GM18867 (cell line): ENCODE measurements at regions not wholly inside any gene's neighbourhood (a gene's known extent, or its start where the extent isn't known, plus 50 kb on each side); places are given as distances from the start of the nearest gene placed in this dataset.

Experiments used
- ATAC-seq: cut with Tn5 transposase; IDR thresholded peaks from one replicate; pipeline ENCODE4 v1.9.1; 2021; ENCODE audit warnings: mild to moderate bottlenecking, moderate library complexity; ENCODE audit not compliant: unreplicated experiment

GRCh38 chr2:176467595-176467994 is 198.4 kb downstream of the MTX2 start:
- no peak for ATAC-seq

GRCh38 chr2:176468457-176469113 is 199.3 kb downstream of the MTX2 start:
- ATAC-seq: no peak

DNA sequence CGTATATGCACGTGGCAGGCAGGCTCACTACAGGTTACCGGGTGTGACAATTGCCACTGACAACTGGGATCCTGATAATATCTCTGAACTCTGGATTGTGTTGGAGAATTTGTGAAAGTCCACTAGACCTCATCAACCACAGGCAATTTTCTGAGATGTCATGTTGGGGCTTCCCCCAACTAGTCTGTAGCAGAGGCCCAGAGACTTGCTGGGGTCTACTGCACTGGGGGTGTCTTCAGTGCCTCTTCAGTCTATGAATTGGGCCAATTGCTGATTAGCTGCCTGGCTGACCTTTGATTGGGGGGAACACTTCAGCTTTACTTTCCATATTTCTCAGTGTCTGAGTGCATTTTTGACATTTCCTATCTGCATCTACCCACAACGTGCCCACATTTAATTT is 201.5 kb downstream of the MTX2 start:
- no peak for ATAC-seq

GRCh38 chr2:176471949-176472348 is 202.7 kb downstream of the MTX2 start:
- no peak for ATAC-seq

GRCh38 chr2:176473177-176473576 is 203.9 kb downstream of the MTX2 start:
- peak; percentile 89 for ATAC-seq

GRCh38 chr2:176473851-176474250 is 204.6 kb downstream of the MTX2 start:
- ATAC-seq: no peak

- no peak for ATAC-seq
Measured at GRCh38 chr2:176477336-176477735, 208.1 kb downstream of the MTX2 start.

DNA sequence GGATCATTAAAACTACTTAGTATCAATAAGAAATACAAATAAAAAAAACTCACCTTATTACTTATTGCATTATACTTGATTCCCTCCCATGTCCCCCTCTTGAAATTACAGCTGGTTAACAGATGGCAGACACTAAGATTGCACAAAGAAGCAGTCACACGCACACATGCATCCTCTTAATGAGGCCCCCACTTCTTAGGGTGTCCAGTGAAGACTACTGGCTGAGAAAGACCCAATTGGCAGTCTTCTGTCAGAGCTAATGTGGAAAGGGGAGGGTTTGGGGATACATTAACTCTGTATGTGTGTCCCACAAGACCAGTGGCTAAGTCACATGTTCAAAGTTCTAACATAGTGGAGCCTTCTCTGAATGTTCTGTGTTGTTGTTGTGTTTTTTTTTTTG is 210.7 kb downstream of the MTX2 start:
- no peak for ATAC-seq

DNA sequence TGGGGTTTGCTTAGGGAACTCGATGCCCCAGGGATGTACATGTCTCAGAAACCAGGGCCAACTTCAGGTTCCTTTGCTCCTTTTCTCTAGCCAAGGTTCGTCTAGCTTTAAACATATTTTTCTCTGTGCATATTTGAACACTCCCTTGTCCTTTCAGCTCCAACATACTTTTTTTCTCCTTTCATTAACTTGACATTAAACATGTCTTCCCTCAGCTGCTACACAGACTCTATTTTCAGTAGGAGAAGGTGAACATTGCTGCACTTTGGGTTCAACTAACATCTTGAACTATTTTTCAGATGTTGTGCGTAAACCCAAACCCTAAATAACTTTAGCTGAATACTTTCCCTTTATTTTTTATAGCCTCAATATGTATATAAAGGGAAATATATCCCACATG is 212.9 kb downstream of the MTX2 start:
- no peak for ATAC-seq

DNA sequence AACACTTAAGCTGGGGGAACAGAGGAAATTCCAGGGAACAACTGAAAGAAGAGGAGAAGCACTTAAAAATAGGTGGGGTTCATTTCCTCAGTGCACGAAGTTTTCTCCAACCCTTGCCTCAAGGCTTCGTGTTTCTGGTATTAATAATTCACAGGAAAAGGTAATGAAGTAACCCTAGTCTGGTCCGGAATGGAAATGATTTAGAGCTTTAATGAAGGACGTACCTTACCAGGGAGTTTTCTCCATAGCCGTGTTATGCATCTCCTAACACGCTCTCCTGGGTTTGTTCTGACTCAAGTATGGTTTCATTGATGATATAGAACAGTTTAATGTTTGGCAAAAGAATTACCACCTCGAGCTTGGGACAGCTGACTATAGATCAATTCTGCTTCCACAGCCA is 214.2 kb downstream of the MTX2 start:
- ATAC-seq: no peak

DNA sequence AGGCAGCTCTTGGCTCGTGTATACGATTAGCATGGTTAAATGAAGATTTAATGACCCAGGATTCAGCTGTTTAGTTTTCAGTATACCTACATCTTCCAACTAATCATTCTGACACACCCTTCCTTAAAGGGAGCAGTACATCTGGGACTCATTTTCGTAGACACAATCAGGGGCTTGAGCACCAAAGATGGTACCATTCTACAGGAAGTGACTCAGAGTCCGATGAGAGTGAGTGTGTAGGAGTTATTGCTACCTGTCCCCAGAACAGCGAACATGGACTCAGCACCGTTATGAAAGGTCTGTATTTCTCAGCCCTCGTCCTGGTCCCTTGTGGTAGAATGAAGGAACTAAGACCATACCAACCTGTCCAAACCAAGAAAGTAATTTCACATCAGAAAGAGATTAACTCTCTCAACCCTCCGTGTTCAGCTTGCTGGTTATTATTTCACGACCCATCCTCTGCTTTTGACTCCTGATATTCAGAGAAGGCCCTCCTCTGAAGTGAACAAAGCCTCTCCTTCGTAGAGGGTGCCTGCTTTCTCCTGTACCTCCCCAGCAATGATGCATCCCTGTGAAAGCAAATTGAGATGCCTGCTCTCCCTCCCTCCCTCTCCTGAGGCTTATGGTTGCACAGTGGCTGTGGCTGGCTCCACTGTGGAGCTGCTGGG is 214.8 kb downstream of the MTX2 start:
- no peak for ATAC-seq

GRCh38 chr2:176484838-176485237 is 215.6 kb downstream of the MTX2 start:
- no peak for ATAC-seq

DNA sequence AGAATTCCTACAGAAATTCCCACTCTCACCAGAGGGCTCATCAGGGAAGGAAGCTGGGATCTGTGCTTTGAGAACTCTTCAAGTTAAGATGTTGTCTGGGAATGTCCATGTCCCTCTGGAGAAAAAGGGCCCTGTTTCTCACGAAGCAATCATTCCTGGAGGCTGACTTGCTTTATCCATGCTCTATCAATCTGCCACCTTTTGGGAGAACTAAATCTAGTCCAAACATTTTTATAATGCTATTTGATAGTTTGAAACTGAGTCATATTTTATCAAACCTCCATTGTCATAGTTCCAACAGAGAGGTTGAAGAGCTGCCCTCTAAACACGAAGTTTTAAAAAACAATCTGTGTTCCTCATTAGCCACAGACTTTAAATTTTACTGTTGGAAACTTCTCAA is 219.2 kb downstream of the MTX2 start:
- no peak for ATAC-seq

- ATAC-seq: no peak
Measured at GRCh38 chr2:176490061-176490861, 221.0 kb downstream of the MTX2 start.

DNA sequence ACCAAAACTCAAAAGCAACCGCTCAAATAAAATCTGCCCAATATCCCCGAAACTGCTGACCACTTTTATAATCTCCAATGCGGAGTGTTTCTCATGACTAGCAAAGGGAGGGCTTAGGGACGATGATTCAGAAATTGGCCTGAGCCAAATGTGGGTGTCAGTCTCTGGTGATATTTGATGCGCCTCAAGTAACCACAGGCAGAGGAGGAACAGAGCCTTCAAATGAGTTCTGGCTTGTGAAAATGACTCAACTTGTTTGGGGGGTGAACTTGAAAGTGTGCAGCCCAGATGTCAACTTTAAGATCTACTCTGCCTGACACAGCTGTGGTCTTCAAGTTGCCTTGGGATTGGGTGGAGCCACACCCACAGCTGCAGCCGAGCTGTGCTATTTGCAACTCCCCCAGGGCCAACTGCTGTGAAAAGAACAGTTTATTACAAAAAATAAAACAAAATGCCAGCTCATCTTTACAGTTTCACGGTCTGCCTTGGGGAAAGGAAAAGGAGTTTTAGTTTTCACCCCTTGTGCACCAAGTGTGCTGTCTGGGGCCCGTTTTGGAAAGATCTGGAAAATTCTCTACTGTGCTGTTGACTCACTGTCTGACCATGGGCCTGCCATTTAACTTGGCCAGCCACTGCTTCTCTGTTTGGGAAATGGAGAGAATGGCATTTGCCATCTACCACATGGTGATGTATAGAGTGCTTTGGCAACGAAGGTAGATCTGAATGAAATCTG is 222.1 kb downstream of the MTX2 start:
- ATAC-seq: peak; percentile 92

GRCh38 chr2:176492583-176492982 is 223.3 kb downstream of the MTX2 start:
- no peak for ATAC-seq

DNA sequence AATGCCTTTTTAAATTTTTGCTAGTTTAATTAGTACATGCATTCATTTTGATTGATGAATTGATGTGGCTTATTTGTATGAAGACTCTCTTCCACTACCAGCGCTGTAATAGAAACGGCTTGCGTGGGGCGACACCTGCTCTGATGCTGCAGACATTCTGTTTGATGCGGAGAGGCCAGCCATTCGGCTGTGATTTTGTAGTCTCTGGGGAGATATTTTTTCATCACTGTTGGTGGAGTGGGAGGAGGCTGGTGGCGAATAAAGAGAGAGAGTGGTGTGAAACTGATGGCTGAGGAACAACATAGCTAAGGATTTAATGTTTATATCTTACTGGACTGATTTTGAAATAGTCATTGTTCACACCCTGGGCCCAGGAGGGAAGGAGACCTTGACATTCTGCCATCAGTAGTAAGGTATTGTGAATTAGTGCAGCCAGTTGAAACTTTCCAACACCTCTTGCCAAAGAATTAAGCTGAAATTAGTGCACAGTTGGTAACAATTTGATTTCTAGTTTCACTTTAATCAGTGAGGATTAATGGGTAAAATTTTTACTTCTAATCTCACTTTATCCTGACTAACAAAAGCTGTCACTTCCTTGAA is 224.1 kb downstream of the MTX2 start:
- peak; percentile 38 for ATAC-seq

GRCh38 chr2:176493909-176494308 is 224.7 kb downstream of the MTX2 start:
- ATAC-seq: no peak

- ATAC-seq: no peak
Measured at GRCh38 chr2:176494949-176495353, 225.7 kb downstream of the MTX2 start.

- no peak for ATAC-seq
Measured at GRCh38 chr2:176495826-176496225, 226.6 kb downstream of the MTX2 start.

DNA sequence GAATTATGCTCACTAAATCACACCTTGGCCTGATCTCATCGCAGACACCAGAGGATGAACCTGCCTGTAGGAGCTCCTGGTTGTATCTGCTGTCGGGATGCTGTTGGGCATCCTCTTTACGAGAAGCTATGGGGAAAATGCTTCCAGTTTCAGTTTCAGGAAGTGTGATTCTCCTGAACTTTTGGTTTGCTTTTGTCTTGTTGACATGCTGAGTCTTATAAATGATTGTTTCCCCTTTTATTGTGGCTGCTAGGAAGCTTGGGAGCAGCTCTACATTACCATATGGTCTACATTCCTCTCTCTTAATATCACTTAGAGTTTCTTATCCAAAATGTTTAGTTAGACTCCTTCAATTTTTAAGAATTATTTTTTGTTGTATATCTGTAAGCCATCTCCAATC is 227.5 kb downstream of the MTX2 start:
- ATAC-seq: no peak
